ENCODE measurements at regions not wholly inside any gene's neighbourhood (a gene's known extent, or its start where the extent isn't known, plus 50 kb on each side); places are given as distances from the start of the nearest gene placed in this dataset.

DNA sequence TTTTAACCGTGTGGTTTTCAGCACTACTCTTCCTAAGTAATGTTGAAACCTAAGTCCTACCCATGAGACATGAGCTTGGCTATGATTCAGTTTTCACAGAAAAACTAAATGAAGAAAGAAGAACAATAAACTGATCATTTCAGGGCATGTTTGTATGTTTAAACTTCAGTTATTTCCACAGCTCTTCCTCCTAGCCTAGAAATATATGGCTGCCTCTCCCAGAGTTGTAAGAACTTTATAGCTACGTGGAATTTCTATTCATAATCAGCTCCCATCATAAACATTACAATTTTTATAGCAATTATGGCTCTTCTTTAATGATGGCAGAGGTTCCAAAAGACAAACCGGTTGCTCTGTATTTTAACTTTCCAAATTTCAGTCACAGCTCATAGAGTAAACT is 314.7 kb upstream of the ADAMTSL1 start:
- no peak for DNase-seq

- no peak for DNase-seq
These were observed 310.8 kb upstream of the ADAMTSL1 start for GRCh38 chr9:18163146-18163545.

- DNase-seq: no peak
These were observed 306.2 kb upstream of the ADAMTSL1 start for GRCh38 chr9:18167733-18168132.

DNA sequence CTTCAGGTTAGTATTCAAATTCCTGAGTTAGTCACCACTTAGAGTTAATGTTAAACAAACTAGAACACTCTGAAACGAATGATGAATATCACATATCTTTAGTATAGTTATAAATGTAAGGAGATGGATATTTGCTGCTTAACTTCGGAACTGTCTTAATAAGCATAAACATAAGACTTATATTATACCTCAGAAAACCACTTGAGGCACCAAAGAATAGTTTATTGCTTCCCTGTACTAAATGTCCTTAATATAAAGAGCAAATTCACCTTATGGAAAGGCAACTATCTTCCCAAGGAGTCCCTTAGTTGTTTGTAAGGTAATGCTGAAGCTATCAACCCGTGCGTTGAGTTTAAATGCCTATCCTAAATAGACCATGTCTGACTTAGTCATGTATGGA is 300.0 kb upstream of the ADAMTSL1 start:
- DNase-seq: no peak

- DNase-seq: no peak
These were observed 291.3 kb upstream of the ADAMTSL1 start for GRCh38 chr9:18182636-18183035.

DNA sequence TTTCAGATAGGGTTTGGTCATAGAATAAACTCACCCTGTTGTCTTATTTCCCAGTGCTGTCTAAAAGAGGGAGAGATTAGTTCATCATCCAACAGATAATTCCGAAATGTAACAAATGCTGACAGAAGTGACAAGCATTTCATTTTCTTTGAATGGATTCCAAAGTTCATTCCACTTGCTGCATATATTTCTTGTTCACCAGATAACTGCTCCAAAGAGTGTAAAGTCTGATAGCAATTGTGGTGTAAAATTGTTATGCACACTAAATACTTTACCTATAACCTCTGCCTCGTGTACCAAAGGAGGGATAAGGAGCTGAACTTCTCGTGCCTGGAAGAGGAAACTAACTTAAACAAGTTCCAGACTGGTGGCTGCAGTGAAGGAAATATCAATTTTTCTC is 290.0 kb upstream of the ADAMTSL1 start:
- DNase-seq: no peak

- no peak for DNase-seq
These were observed 289.6 kb upstream of the ADAMTSL1 start for GRCh38 chr9:18184401-18184800.

GRCh38 chr9:18185196-18185595 is 288.8 kb upstream of the ADAMTSL1 start:
- no peak for DNase-seq

DNA sequence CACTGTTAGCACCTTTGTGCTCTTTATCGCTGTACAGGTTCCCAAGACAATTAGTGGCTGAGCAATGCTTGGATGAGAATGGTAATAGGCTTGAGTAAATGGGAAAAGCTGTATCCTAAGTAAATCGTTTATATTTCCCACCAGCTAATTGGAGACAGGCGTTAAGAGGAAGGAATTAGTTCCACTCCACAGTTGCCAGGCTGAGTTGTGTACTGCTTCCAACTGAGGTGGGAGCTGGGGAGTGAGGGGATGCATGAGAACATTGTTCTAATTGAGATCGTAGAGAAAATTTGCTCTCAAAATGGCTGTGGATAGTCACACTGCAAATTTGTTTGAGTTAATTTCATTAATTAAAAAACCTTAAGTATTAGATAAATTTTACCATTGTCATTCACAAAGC is 285.0 kb upstream of the ADAMTSL1 start:
- no peak for DNase-seq

DNA sequence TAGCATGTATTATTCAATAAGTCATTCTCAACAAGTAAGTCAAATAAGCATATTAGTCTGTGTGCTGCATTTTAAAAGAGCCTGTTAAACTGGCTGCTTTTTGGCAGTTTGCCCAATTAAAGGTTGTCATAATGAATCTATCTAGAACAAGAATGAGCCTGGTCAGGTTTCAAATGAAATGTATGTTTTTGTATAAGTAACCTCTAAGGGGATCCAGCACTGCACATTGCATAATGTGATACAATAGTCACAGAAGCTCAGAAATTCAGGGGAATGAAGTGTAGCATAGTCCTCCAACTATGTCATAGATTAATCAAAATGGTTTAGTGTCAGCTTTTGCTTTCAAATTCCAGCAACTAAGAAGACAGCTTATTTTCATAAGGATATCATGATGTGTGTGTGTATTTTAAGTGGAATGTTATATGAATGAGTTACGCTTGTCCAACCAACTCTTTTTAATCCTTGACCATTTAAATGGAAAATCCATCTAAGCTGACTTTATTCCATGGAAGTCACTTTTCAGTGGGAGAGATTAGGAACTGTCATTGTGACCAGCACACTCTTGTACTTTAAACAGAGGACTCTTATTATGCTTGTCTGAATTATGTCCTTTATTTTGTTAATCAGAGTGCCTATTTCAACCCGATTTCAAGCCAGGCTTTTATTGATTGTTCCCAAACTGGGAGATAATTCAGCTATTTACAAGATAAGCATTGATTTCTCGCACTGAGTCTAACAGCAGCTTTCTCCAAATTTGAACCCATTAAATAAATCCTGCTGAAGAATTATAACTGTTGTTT is 283.9 kb upstream of the ADAMTSL1 start:
- DNase-seq: no peak

GRCh38 chr9:18190671-18191374 is 283.1 kb upstream of the ADAMTSL1 start:
- DNase-seq: no peak

DNA sequence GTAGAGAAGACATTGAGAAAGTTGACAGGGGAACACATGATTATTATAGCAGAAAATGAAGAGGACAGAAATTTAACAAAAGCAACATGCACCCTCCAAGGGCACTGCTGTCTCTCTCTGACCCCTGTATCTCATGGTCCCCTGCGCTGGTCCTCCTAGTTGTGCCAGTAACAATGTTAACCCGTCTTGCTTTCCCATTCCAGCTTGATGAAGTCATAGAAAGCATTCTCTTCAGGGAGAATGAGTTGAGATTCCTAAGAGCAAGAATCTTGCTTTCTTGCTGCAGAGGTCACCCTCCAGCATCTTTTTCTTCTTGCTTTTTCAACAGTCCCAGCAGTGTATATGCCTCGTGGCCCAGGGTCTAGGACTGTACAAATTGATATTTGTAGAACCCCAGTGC is 279.6 kb upstream of the ADAMTSL1 start:
- DNase-seq: no peak

- no peak for DNase-seq
These were observed 278.7 kb upstream of the ADAMTSL1 start for GRCh38 chr9:18195223-18195622.

GRCh38 chr9:18202924-18203323 is 271.0 kb upstream of the ADAMTSL1 start:
- DNase-seq: no peak

GRCh38 chr9:18207735-18208134 is 266.2 kb upstream of the ADAMTSL1 start:
- DNase-seq: no peak

GRCh38 chr9:18208166-18209059 is 265.5 kb upstream of the ADAMTSL1 start:
- DNase-seq: peak in 1 of 2 experiments; percentile 46

DNA sequence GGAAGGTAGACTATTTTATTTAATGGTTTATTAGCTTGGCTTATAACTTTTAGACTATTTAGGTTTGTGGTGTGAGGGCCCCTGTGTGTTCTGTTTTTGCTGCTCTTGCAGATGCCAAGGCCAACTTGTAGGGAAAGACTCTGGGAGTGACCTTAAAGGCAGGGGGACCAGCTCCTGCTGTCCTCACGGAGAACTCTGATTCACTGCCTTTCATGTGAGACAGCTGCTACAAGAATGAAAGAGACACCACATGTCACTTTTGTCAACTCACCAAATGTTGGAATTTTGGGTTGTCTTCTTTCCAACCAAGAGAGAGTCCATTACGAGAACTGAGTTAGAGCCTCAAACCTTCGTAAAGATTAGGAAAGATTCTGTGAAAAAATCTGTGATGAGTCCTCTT is 258.3 kb upstream of the ADAMTSL1 start:
- no peak for DNase-seq

GRCh38 chr9:18216376-18216775 is 257.6 kb upstream of the ADAMTSL1 start:
- no peak for DNase-seq

DNA sequence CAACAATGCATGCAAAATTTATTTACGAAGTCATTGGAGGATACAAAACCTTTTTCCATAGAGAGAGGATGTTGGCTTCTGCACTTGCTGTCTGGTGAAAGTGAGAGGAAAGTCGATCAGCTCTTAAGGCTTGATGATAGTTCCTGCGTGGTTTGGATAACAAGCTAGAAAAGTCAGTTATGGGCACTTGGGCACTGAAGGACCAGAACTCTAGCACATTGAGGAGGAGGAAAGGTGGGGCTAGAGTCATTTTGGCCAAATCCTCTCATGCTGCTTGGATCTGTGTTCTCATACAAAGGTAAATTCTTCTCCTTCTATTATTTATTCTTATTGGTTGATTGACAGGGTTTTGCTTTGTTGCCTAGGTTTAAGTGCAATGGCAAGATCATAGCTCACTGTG is 245.9 kb upstream of the ADAMTSL1 start:
- no peak for DNase-seq

GRCh38 chr9:18229992-18230676 is 243.8 kb upstream of the ADAMTSL1 start:
- no peak for DNase-seq

- DNase-seq: no peak
These were observed 240.6 kb upstream of the ADAMTSL1 start for GRCh38 chr9:18233311-18233710.

- no peak for DNase-seq
These were observed 240.0 kb upstream of the ADAMTSL1 start for GRCh38 chr9:18233776-18234445.
